ENCODE measurements at regions not wholly inside any gene's neighbourhood (a gene's known extent, or its start where the extent isn't known, plus 50 kb on each side); places are given as distances from the start of the nearest gene placed in this dataset.

DNA sequence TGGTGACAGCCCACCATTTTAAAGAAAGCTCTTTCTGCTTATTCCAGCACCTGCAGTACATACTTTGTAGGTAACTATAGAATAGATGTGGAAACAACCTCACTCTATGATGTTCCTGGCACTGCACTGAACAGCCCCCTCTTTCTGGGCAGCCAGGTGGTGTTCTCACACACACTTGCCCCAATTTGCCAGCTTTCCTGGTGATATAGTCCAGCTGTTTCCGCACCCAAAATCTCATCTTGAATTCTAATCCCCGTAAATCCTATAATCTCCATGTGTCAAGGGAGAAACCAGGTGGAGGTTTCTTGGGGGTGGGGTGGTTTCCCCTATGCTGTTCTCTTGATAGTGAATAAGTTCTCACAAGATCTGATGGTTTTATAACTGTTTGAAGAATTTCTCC lies 102.2 kb downstream of the FCRL5 start:
- TF ChIP-seq POLR2A (IDR thresholded peaks at IDR 0.05) (no peak), EP300 (IDR thresholded peaks at IDR 0.05) (no peak)
- TF ChIP-seq, protein P1, sequence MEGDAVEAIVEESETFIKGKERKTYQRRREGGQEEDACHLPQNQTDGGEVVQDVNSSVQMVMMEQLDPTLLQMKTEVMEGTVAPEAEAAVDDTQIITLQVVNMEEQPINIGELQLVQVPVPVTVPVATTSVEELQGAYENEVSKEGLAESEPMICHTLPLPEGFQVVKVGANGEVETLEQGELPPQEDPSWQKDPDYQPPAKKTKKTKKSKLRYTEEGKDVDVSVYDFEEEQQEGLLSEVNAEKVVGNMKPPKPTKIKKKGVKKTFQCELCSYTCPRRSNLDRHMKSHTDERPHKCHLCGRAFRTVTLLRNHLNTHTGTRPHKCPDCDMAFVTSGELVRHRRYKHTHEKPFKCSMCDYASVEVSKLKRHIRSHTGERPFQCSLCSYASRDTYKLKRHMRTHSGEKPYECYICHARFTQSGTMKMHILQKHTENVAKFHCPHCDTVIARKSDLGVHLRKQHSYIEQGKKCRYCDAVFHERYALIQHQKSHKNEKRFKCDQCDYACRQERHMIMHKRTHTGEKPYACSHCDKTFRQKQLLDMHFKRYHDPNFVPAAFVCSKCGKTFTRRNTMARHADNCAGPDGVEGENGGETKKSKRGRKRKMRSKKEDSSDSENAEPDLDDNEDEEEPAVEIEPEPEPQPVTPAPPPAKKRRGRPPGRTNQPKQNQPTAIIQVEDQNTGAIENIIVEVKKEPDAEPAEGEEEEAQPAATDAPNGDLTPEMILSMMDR (IDR thresholded peaks at IDR 0.05) = no peak

All from tibial nerve (tissue), 4 donors.